Astrocyte (in vitro differentiated cells and primary cell): ENCODE measurements at regions not wholly inside any gene's neighbourhood (a gene's known extent, or its start where the extent isn't known, plus 50 kb on each side); places are given as distances from the start of the nearest gene placed in this dataset.

ENCODE experiments used
- CTCF ChIP-seq: IDR thresholded peaks from 2 replicates; pipeline ENCODE4 v1.5.1; 2011; ENCODE audit warnings: low read depth, mild to moderate bottlenecking, inconsistent platforms, low read length, moderate library complexity; ENCODE audit not compliant: insufficient read depth
- EZH2 ChIP-seq: IDR thresholded peaks from 2 replicates; pipeline ENCODE4 v1.6.1; 2012; ENCODE audit warnings: mild to moderate bottlenecking, low read length, inconsistent platforms; ENCODE audit not compliant: insufficient read depth

- TF ChIP-seq CTCF (no peak), EZH2 (no peak)
Observed at GRCh38 chr17:14580499-14580898, 279.6 kb downstream of the HS3ST3B1 start.
